Inflammatory macrophage treated with lipopolysaccharide for 1 hour (primary cell): ENCODE measurements at regions not wholly inside any gene's neighbourhood (a gene's known extent, or its start where the extent isn't known, plus 50 kb on each side); places are given as distances from the start of the nearest gene placed in this dataset.

Experiments used
- DNase-seq, 2 donors: peaks; one replicate each; pipeline ENCODE4 v3.0.0-alpha.2; 2020 to 2022

GRCh38 chrX:21056622-21057021 lies 317.6 kb upstream of the CNKSR2 start:
- DNase-seq: no peak

GRCh38 chrX:21047034-21047455 lies 327.2 kb upstream of the CNKSR2 start:
- no peak for DNase-seq

DNA sequence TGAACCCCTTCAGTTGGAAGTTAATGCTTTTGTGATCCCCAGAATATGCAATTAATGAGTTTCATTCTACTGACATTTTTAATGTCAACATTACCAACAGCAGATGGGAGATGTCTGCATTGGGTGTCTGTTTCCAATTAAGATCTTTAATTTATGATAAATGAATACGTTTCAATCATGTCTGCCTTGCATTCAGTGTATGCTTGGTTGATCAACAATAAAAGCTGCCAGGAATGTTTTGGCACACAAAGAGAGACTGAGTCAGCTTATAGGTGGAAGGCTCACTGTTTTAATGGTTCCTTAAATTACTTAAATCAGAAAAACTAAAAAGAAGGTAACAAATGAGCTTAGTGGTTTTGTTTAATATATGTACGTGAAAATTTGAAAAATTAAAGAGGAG lies 359.9 kb upstream of the CNKSR2 start:
- no peak for DNase-seq

DNA sequence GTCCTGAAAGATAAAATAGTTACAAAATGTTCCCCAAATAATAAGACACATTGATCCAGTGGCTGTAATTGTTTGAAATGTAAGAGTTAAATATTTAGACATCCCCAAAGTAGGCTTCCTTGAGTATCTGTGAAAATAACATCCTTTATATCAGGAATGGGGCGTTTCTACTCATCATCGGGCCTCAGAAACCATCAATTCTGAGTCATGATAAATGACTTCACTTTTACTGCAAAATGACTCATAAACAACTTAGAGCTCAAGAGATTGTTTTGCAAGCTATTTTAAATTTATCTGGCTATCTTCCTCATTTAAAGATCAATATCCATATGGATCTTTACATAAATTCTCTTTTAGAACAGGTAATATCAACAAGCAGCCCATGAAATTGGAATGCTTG lies 369.4 kb upstream of the CNKSR2 start:
- no peak for DNase-seq

DNA sequence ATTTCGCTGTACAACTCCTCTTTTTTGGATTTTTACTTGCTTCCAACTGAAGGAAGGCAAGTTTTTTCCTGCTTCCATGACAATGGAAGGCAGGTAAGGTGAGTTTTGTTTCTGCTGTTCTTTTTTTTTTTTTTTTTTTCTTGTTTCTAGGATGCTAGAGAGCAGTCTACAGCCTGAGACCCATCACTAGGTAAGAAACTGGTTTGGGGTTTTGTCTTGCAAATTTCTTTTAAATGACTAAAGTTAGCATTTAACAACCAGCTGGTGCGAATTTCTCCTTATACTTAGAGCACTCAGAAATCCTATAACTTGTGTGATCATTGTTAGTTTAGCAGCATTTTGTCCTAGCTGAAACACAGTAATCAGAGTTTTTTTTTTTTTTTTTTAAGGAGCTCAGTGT lies 378.4 kb upstream of the CNKSR2 start:
- no peak for DNase-seq

- DNase-seq: no peak
Measured at GRCh38 chrX:20989361-20989760, 384.9 kb upstream of the CNKSR2 start.

GRCh38 chrX:20988804-20989203 lies 385.4 kb upstream of the CNKSR2 start:
- DNase-seq: no peak

GRCh38 chrX:20988118-20988517 lies 386.1 kb upstream of the CNKSR2 start:
- DNase-seq: no peak

DNA sequence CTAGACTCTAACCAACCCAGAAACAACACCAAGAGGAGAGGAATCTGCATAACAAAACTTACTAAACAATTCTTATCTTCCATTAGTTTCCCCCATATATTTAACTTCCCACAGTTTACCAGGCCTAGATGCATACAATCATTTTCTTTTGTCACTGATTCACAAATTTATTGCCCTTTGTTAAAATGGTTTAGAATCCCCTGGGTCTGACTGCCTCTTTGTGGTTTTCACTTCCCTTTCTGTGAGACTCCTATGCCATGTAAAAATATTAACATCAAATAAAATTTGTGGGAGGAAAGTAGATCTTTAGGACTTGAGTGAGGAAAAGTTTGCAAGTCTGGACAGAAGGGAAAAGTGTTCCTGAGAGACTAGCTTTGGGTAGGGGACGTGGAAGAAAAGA lies 393.8 kb upstream of the CNKSR2 start:
- no peak for DNase-seq

DNA sequence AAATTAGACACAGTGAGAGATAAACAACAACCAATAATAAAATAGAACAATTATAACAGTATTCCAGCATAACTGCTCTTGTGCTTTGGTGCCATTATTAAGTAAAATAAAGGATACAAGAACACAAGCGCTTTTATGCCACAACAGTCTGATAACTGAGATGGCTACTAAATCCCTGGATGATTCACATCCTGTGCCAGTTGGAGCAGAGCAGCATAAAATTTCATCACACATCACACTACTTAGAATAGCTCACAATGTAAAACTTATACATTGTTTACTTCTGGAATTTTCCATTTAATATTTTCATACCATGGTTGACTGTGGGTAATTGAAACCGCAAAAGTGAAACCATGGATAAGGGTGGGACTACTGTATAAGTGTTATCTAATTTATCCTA lies 399.9 kb upstream of the CNKSR2 start:
- DNase-seq: no peak

DNA sequence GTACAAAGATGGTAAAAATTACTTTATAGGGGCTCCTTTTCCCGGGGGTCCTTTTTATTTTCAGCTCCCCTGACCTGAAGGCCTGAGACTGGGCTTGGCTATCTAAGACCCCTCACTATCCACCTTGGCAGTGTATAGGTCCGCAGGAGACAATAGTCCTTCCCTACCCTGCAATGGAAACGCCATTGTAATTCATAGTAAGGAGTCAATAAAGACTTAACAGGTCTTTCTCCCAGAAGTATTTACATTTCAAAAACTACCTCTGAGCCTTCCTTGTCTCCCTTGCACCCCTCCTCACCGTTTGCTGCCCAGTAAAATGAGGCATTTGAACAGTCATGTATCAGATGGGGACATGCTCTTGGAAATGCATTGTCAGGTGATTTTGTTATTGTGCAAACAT lies 401.2 kb upstream of the CNKSR2 start:
- no peak for DNase-seq

DNA sequence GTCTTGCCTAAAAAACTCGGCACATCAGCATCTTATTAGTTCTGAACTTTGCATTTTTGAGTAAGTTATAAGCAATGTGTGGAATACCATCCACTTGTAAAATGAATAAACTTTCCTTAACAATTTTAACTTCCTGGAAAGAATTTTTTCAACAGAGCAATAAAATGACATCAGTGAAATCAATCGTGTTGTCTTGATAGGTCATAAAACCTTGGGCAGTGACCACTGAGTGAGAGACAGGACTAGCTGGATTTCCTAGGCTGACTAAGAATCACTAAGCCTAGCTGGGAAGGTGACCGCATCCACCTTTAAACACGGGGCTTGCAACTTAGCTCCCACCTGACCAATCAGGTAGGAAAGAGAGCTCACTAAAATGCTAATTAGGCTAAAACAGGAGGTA lies 403.0 kb upstream of the CNKSR2 start:
- DNase-seq: no peak

- DNase-seq: no peak
Measured at GRCh38 chrX:20969565-20969964, 404.7 kb upstream of the CNKSR2 start.

DNA sequence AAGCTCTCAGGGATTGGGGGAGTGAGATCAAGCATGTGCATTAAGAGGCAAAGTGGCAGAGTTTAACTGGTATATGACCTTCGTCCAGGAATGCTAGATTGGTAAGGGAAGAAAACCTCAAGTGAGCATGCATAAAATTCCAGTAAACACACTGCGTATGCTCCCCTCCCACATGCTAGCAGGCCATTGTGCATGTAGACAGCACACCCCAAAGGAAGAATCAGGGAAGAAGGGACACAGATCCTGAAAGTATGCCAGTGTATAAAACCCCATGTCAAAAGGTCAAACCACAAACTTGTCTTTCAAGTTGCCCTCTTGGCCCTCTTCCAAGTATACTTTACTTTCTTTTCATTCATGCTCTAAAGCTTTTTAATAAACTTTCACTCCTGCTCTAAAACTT lies 405.2 kb upstream of the CNKSR2 start:
- DNase-seq: no peak

DNA sequence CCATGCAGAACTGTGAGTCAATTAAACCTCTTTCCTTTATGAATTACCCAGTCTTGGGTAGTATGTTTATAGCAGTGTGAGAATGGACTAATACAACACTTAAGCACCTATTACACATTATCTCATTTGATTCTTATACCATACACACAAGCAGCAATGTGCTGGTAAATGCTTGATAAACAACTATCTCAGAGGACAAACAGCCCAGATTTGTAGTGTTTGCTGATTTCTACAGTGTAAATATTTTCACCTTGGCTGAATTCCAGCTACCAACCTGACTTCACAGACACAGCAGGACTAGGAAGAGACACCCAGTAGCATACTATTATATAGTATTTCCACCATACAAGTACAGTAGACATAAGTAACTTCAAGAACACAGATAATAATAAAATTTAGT lies 406.5 kb upstream of the CNKSR2 start:
- DNase-seq: no peak

GRCh38 chrX:20965270-20966044 lies 408.8 kb upstream of the CNKSR2 start:
- no peak for DNase-seq

GRCh38 chrX:20954014-20954413 lies 420.2 kb upstream of the CNKSR2 start:
- DNase-seq: no peak

- no peak for DNase-seq
Measured at GRCh38 chrX:20952180-20952579, 422.0 kb upstream of the CNKSR2 start.

DNA sequence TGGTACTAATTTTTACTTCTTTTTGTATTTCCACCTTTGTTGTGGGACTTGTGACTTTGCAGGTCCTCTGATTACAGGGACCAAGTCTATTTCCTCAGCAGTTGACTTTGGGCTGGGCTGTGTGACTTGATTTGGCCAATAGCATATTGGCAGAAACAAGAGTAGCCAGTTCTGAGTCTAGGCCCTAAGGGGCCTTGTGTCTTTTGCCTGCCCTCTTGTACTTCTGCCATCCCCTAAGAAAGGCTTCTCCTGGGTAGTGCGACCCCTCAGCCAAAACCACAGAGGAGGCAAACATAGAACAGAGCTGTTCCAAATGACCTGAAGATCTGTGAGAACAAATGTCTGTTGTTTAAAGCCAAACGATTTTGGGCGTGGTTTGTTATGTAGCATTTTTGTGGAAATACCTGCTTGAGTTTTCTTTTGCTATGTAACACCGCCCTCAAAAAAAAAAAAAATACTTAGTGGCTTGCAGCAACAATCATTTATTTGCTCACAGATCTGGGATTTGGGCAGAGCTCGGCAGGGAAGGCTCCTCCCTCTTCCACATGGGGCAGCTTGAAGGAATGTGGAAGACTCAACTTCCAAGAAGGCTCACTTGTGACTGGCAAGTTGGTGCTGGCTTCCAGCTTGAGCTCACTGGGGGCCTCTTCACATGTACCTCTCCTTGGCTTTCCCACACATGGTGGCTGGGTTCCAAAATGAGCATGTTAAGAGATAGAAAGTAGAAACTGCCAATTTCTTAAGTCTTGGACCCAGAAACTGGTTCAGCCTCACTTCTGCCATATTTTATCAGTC lies 423.0 kb upstream of the CNKSR2 start:
- no peak for DNase-seq

- no peak for DNase-seq
Measured at GRCh38 chrX:20947411-20947912, 426.8 kb upstream of the CNKSR2 start.

DNA sequence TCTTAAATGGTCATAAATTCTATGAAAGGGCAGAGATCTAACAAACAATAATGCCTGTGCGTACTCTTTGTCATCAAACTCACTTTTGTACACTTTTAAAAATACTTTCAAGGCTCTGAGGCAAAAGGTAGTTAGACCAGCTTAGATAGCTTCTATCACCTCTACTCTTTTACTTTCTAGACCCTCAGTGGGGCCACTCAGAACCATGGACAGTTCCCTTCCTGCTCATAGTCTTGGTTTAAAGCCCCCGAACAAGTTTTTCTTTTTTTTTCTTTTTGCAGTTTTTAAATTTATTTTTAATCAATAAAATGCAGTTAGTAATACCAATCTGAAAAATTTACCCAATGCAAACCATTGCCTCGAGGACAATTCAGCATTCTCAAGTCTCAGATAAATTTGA lies 460.5 kb upstream of the CNKSR2 start:
- no peak for DNase-seq

GRCh38 chrX:20906571-20906970 lies 467.6 kb upstream of the CNKSR2 start:
- no peak for DNase-seq

- no peak for DNase-seq
Measured at GRCh38 chrX:20884565-20884964, 489.7 kb upstream of the CNKSR2 start.

- DNase-seq: no peak
Measured at GRCh38 chrX:20863649-20864048, 510.6 kb upstream of the CNKSR2 start.
